Esophagus squamous epithelium (tissue), 4 donors: ENCODE measurements at regions not wholly inside any gene's neighbourhood (a gene's known extent, or its start where the extent isn't known, plus 50 kb on each side); places are given as distances from the start of the nearest gene placed in this dataset.
"Not testable (repeated sequence)": the region's sequence is repeated elsewhere in the genome, so short reads cannot be mapped to it uniquely, and the experiment has no call there.

ENCODE experiments used
- CTCF ChIP-seq, 6 experiments: fragments of 450-650 bp in 4 of 6; fragments of 200-600 bp in 2 of 6; sonication (generic) in 2 of 6; IDR thresholded peaks; one replicate each; pipeline ENCODE4 v1.5.1; 2016 to 2019; ENCODE audit warnings: antibody characterized with exemption in 6 of 6, mild to moderate bottlenecking in 4 of 6, moderate library complexity in 4 of 6
- POLR2A ChIP-seq, 4 donors: fragments of 450-650 bp; IDR thresholded peaks; one replicate each; pipeline ENCODE4 v1.6.1; 2017; ENCODE audit warnings: antibody characterized with exemption in 4 of 4, mild to moderate bottlenecking in 4 of 4, moderate library complexity in 3 of 4

DNA sequence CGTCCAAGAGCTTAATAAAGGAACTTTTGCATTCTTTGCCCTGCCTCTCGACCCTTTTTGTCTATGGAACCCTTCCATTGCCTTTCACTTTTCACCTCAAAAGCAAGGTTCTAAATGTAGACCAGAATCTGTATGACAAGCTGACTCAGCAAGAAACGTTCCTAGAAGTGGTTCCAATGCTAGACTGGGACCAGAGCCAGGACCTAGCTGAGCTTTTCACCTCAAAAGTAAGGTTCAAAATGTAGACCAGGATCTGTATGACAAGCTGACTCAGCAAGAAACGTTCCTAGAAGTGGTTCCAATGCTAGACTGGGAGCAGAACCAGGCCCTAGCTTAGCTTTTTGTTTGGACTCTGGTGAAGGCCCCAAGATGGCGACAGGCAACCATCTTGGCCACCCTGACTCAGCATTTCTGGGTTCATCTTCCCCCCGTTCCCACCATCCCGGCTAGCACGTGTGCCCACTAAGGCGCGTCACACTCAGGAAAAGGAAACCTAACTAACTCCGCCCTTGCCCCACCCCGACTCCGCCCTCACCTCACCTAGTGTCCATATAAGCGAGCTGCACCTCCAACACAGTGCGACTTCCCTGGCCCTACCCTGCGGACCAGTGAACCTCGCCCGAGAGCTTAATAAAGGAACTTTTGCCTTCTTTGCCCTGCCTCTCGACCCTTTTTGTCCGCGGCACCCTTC is 53.0 kb upstream of the TMEM97 start:
- not testable (repeated sequence) for TF ChIP-seq POLR2A, CTCF (IDR thresholded peaks at IDR 0.05)
